Thyroid gland (tissue), 4 donors: ENCODE measurements at regions not wholly inside any gene's neighbourhood (a gene's known extent, or its start where the extent isn't known, plus 50 kb on each side); places are given as distances from the start of the nearest gene placed in this dataset.

ENCODE experiments used
- CTCF ChIP-seq, 6 experiments: fragments of 200-600 bp in 3 of 6; fragments of 450-650 bp in 3 of 6; sonication (generic) in 3 of 6; IDR thresholded peaks; one replicate each; pipeline ENCODE4 v1.5.1; 2016 to 2019; ENCODE audit warnings: antibody characterized with exemption in 6 of 6, mild to moderate bottlenecking in 2 of 6, inconsistent platforms in 1 of 6, moderate library complexity in 1 of 6
- POLR2A ChIP-seq, 2 donors: fragments of 450-650 bp; IDR thresholded peaks; one replicate each; pipeline ENCODE4 v1.6.1; 2017; ENCODE audit warnings: antibody characterized with exemption in 2 of 2, mild to moderate bottlenecking in 2 of 2, moderate library complexity in 1 of 2

GRCh38 chr6:114747995-114748625 lies 405.3 kb upstream of the HS3ST5 start:
- peak in 4 of 6 experiments; percentile 39 to 72 (median 46) for TF ChIP-seq CTCF (IDR thresholded peaks at IDR 0.05)
- no peak for TF ChIP-seq POLR2A (IDR thresholded peaks at IDR 0.05)
